K562 (cell line): ENCODE measurements at regions not wholly inside any gene's neighbourhood (a gene's known extent, or its start where the extent isn't known, plus 50 kb on each side); places are given as distances from the start of the nearest gene placed in this dataset.

Experiments
- ATAC-seq: fragments of 200-7000 bp; cut with Tn5 transposase; 3 replicates; pipeline ENCODE4 v1.9.1; 2020; ENCODE audit warnings: moderate library complexity
- BruUV-seq: library from RNA; stranded (reverse); fragments of 400-500 nt; replicated peaks from 2 replicates; lab custom pipeline; 2021; lab: Mats Ljungman, UMichigan
- CTCF ChIA-PET: fragments of 300-600 bp; formaldehyde crosslinking; extraction: SDS; loops from one replicate; lab custom pipeline; 2021; ENCODE audit warnings: low intra/inter-chr PET ratio; lab: Yijun Ruan, JAX
- POLR2A ChIA-PET: fragments of 300-600, 350-650 bp; sonication (Branson Sonifier 250); formaldehyde crosslinking; extraction: SDS; loops from one replicate; lab custom pipeline; 2021; ENCODE audit warnings: antibody characterized with exemption, inconsistent platforms; lab: Yijun Ruan, JAX
- DNase-seq, 4 experiments: peaks; one replicate each; pipeline versions ENCODE4 v3.0.0 to v3.0.0-alpha.2; 2011 to 2018; ENCODE audit warnings: low spot score in 3 of 4, mixed read lengths in 3 of 4; ENCODE audit errors: extremely low read depth in 1 of 4
- FAIRE-seq: peaks from 2 replicates; lab custom pipeline; 2011; peaks lifted over from hg19 to GRCh38; lab: Jason Lieb, UNC
- H2AFZ ChIP-seq: 2 replicates; pipeline ENCODE4 v1.6.0; 2011; ENCODE audit warnings: low read depth, low read length, control low read depth, inconsistent platforms
- H3K27ac ChIP-seq: fragments of 200-600 bp; 3 replicates; pipeline ENCODE4 v1.8.0; 2011; ENCODE audit warnings: low read depth, mild to moderate bottlenecking, control low read depth, inconsistent platforms, low read length, moderate library complexity, mixed read lengths; ENCODE audit errors: extremely low read depth
- H3K27me3 ChIP-seq, 2 experiments: fragments of 300-600 bp in 1 of 2; 2 replicates in 1 of 2; 3 replicates in 1 of 2; pipeline versions ENCODE4 v1.6.0 to v1.8.0; 2011; ENCODE audit warnings: inconsistent platforms in 2 of 2, low read length in 2 of 2, mild to moderate bottlenecking in 1 of 2, mixed read lengths in 1 of 2, moderate library complexity in 1 of 2; ENCODE audit not compliant: control insufficient read depth in 2 of 2, insufficient read depth in 2 of 2
- H3K36me3 ChIP-seq: fragments of 300-600 bp; 3 replicates; pipeline ENCODE4 v1.8.0; 2011; ENCODE audit warnings: mild to moderate bottlenecking, low read length, inconsistent platforms; ENCODE audit not compliant: control insufficient read depth, insufficient read depth
- H3K4me1 ChIP-seq, 2 experiments: fragments of 200-600 bp in 1 of 2; replicated peaks in 1 of 2; 2 replicates in 1 of 2; 3 replicates in 1 of 2; pipeline versions ENCODE4 v1.5.1 to v1.8.0; 2011; ENCODE audit warnings: inconsistent platforms in 2 of 2, low read length in 2 of 2, mild to moderate bottlenecking in 1 of 2, mixed read lengths in 1 of 2, moderate library complexity in 1 of 2; ENCODE audit not compliant: control insufficient read depth in 2 of 2, insufficient read depth in 2 of 2
- H3K4me2 ChIP-seq: 2 replicates; pipeline ENCODE4 v1.6.1; 2011; ENCODE audit warnings: low read length, control low read depth, inconsistent platforms, mixed read lengths; ENCODE audit not compliant: insufficient read depth
- H3K4me3 ChIP-seq: fragments of 200-600 bp; sonication (generic), shearing (Covaris generic); 2 replicates; pipeline ENCODE4 v1.5.1; 2016; ENCODE audit warnings: control low read depth, inconsistent platforms
- H3K79me2 ChIP-seq: fragments of 200-600 bp; 3 replicates; pipeline ENCODE4 v1.8.0; 2011; ENCODE audit warnings: low read length, inconsistent platforms; ENCODE audit not compliant: control insufficient read depth, insufficient read depth
- H3K9ac ChIP-seq, 2 experiments: 2 replicates each; pipeline versions ENCODE4 v1.6.0 to v1.6.1; 2011; ENCODE audit warnings: low read depth in 2 of 2, low read length in 2 of 2, control low read depth in 1 of 2, inconsistent platforms in 1 of 2, mild to moderate bottlenecking in 1 of 2, mixed read lengths in 1 of 2; ENCODE audit not compliant: insufficient read depth in 1 of 2
- H3K9me1 ChIP-seq: one replicate; pipeline ENCODE4 v1.6.0; 2011; ENCODE audit warnings: inconsistent platforms, mild to moderate bottlenecking, low read length, moderate library complexity; ENCODE audit not compliant: control insufficient read depth, insufficient read depth
- H3K9me3 ChIP-seq: replicated peaks from 2 replicates; pipeline ENCODE4 v1.5.1; 2011; ENCODE audit warnings: low read depth, low read length, inconsistent platforms; ENCODE audit not compliant: control insufficient read depth, insufficient read depth
- H4K20me1 ChIP-seq: replicated peaks from 2 replicates; pipeline ENCODE4 v1.6.1; 2011; ENCODE audit warnings: low read length, inconsistent platforms, mixed read lengths; ENCODE audit not compliant: control insufficient read depth, insufficient read depth
- CBX3 ChIP-seq, 2 experiments: IDR thresholded peaks; 1 replicate in 1 of 2; 2 replicates in 1 of 2; pipeline ENCODE4 v1.6.1; 2012; ENCODE audit warnings: inconsistent platforms in 2 of 2, low read length in 2 of 2, borderline replicate concordance in 1 of 2, control low read depth in 1 of 2
- ELF2 ChIP-seq: fragments of 250-450 bp; sonication (Bioruptor Pico); IDR thresholded peaks from 2 replicates; pipeline ENCODE4 v1.5.0; 2021; ENCODE audit warnings: mild to moderate bottlenecking
- GABPB2 ChIP-seq: fragments of 250-450 bp; sonication (Bioruptor Pico); conservative IDR thresholded peaks from 2 replicates; pipeline ENCODE4 v1.5.1; 2021; ENCODE audit warnings: mild to moderate bottlenecking
- HNRNPL ChIP-seq: fragments of 200-400 bp; formaldehyde crosslinking; IDR thresholded peaks from 2 replicates; pipeline ENCODE4 v1.6.1; 2017; ENCODE audit warnings: low read depth, mild to moderate bottlenecking, low read length
- RBBP5 ChIP-seq: fragments of 200-600 bp; sonication (generic); IDR thresholded peaks from 2 replicates; pipeline ENCODE4 v1.6.1; 2012; ENCODE audit warnings: borderline replicate concordance, mild to moderate bottlenecking, low read length, control low read depth, inconsistent platforms; ENCODE audit not compliant: insufficient read depth, poor library complexity, severe bottlenecking
- RBM22 ChIP-seq: fragments of 200-400 bp; formaldehyde crosslinking; IDR thresholded peaks from 2 replicates; pipeline ENCODE4 v1.6.1; 2018; ENCODE audit warnings: low read length, low read depth; ENCODE audit not compliant: poor library complexity, severe bottlenecking
- RFX1 ChIP-seq: fragments of 450-650 bp; IDR thresholded peaks from 2 replicates; pipeline ENCODE4 v1.6.1; 2016; ENCODE audit warnings: mild to moderate bottlenecking, moderate library complexity
- ZNF436 ChIP-seq: fragments of 250-450, 450-650 bp; sonication (Bioruptor Pico); formaldehyde crosslinking; IDR thresholded peaks from 2 replicates; pipeline ENCODE4 v1.7.0; 2020; ENCODE audit warnings: mild to moderate bottlenecking
- ZNF655 ChIP-seq: fragments of 250-450 bp; sonication (Bioruptor Pico); IDR thresholded peaks from 2 replicates; pipeline ENCODE4 v1.5.0; 2021
- ZNF780A ChIP-seq: fragments of 250-450 bp; sonication (Bioruptor Pico); IDR thresholded peaks from 2 replicates; pipeline ENCODE4 v1.5.0; 2021; ENCODE audit warnings: mild to moderate bottlenecking
- WGBS: fragments of 100-300 bp; shearing (Covaris generic); methylation state at CpG from one replicate; pipeline ENCODE4 v1.1.6; 2016; ENCODE audit warnings: low coverage, mixed read lengths; ENCODE audit not compliant: insufficient coverage; ENCODE audit errors: missing lambda C conversion rate; 5-methylcytosine and 5-hydroxymethylcytosine counted together
- in situ Hi-C: fragments of 300-500 bp; cut with MboI; formaldehyde crosslinking; loops from 4 replicates; pipeline ENCODE4 v1.15.0; 2018; ENCODE audit warnings: inconsistent platforms, mixed read lengths
- intact Hi-C: fragments of 100-400 bp; cut with micrococcal nuclease; formaldehyde crosslinking; loops from 2 replicates; pipeline ENCODE4 v1.14.2; 2022

- Histone ChIP-seq H3K27me3 (no peaks in the 10 kb centered on the region), H2AFZ (no peak overlapping the region)
- POLR2A ChIA-PET = no interaction called here
- no peak for ATAC-seq
- TF ChIP-seq RFX1 (no peak), CBX3 (IDR thresholded peaks at IDR 0.05; ENCODE audit: borderline replicate concordance in 1 of 2, low read length in 2 of 2) (no peak), ELF2 (no peak)
- TF ChIP-seq, all 486 proteins: peak for 0
- Histone ChIP-seq H3K4me3 (no peak overlapping the region), H3K4me2 (no peak overlapping the region), H3K9me1 (no peaks in the 10 kb centered on the region), H3K9me3 (no peaks in the 10 kb centered on the region), H3K36me3 (no peaks in the 10 kb centered on the region), H3K9ac (no peak overlapping the region), H4K20me1 (no peaks in the 10 kb centered on the region), H3K27ac (no peak overlapping the region), H3K4me1 (no peaks in the 10 kb centered on the region), H3K79me2 (no peaks in the 10 kb centered on the region)
- WGBS = 2% methylated on average over 5 of the region's 6 CpGs
- FAIRE-seq (no peak), DNase-seq (no peak)
- intact Hi-C loops = no loop called here
- CTCF ChIA-PET = no interaction called here
- in situ Hi-C loops = no loop called here
- no TSS peak for BruUV-seq
Observed at GRCh38 chr5:107010060-107010459, 660.7 kb downstream of the EFNA5 start.

GRCh38 chr5:107005653-107006052 lies 665.1 kb downstream of the EFNA5 start:
- H4K20me1 ChIP-seq = no peaks in the 10 kb centered on the region
- DNase-seq = no peak
- no peak overlapping the region for H3K27ac ChIP-seq
- intact Hi-C loops (no loop called here), in situ Hi-C loops (no loop called here)
- H3K4me3 ChIP-seq = no peak overlapping the region
- no peak for FAIRE-seq
- no peaks in the 10 kb centered on the region for H3K4me1 ChIP-seq
- H3K79me2 ChIP-seq = no peaks in the 10 kb centered on the region
- no peak overlapping the region for H2AFZ ChIP-seq
- no peaks in the 10 kb centered on the region for H3K9me3 ChIP-seq
- H3K4me2 ChIP-seq = no peak overlapping the region
- ATAC-seq = no peak
- BruUV-seq = no TSS peak
- ChIA-PET POLR2A (no interaction called here), CTCF (no interaction called here)
- H3K27me3 ChIP-seq = no peaks in the 10 kb centered on the region
- H3K9me1 ChIP-seq = no peaks in the 10 kb centered on the region
- 9% methylated on average over 1 of the region's 1 CpG for WGBS
- H3K36me3 ChIP-seq = no peaks in the 10 kb centered on the region
- H3K9ac ChIP-seq = no peak overlapping the region
- TF ChIP-seq RBM22 (no peak), HNRNPL (no peak), GABPB2 (CRISPR knock-in tag) (no peak), RBBP5 (no peak), ZNF655 (CRISPR knock-in tag) (no peak), ZNF780A (CRISPR knock-in tag) (no peak), ZNF436 (CRISPR knock-in tag) (no peak)
